Liver (tissue), 8 donors: ENCODE measurements at regions not wholly inside any gene's neighbourhood (a gene's known extent, or its start where the extent isn't known, plus 50 kb on each side); places are given as distances from the start of the nearest gene placed in this dataset.

Source experiments
- DNase-seq: peaks from one replicate; pipeline ENCODE4 v3.0.0-alpha.2; 2017; ENCODE audit warnings: low spot score
- H3K27ac ChIP-seq, 2 donors: one replicate each; pipeline ENCODE4 v1.7.0; 2013; ENCODE audit warnings: inconsistent platforms in 2 of 2, low read length in 2 of 2, control low read depth in 1 of 2, low read depth in 1 of 2, mild to moderate bottlenecking in 1 of 2
- H3K27me3 ChIP-seq, 4 donors: one replicate each; pipeline versions ENCODE4 v1.6.1 to v1.7.0; 2013; ENCODE audit warnings: low read length in 3 of 4, inconsistent platforms in 1 of 4, mild to moderate bottlenecking in 1 of 4, moderate library complexity in 1 of 4; ENCODE audit not compliant: control insufficient read depth in 4 of 4, insufficient read depth in 4 of 4
- H3K36me3 ChIP-seq, 4 donors: one replicate each; pipeline versions ENCODE4 v1.6.1 to v1.7.0; 2013; ENCODE audit warnings: low read length in 3 of 4, mild to moderate bottlenecking in 3 of 4, low read depth in 1 of 4, moderate library complexity in 1 of 4; ENCODE audit not compliant: control insufficient read depth in 4 of 4, insufficient read depth in 3 of 4
- H3K4me1 ChIP-seq, 4 donors: one replicate each; pipeline versions ENCODE4 v1.6.1 to v1.7.0; 2013; ENCODE audit warnings: low read length in 3 of 4, mild to moderate bottlenecking in 3 of 4, moderate library complexity in 1 of 4; ENCODE audit not compliant: control insufficient read depth in 4 of 4, insufficient read depth in 4 of 4
- H3K4me3 ChIP-seq, 3 donors: one replicate each; pipeline versions ENCODE4 v1.6.1 to v1.7.0; 2013; ENCODE audit warnings: low read length in 3 of 3, control low read depth in 1 of 3, low read depth in 1 of 3, mild to moderate bottlenecking in 1 of 3
- H3K9ac ChIP-seq, 2 donors: one replicate each; pipeline ENCODE4 v1.7.0; 2013; ENCODE audit warnings: low read length in 2 of 2, mild to moderate bottlenecking in 2 of 2, moderate library complexity in 2 of 2, control low read depth in 1 of 2, low read depth in 1 of 2
- H3K9me3 ChIP-seq, 4 donors: one replicate each; pipeline versions ENCODE4 v1.6.1 to v1.7.0; 2013; ENCODE audit warnings: low read length in 3 of 4; ENCODE audit not compliant: control insufficient read depth in 4 of 4
- CTCF ChIP-seq: fragments of 150-350 bp; IDR thresholded peaks from 2 replicates; pipeline ENCODE4 v1.5.1; 2017; ENCODE audit warnings: improper control_type of control experiment, low read depth, low read length; ENCODE audit not compliant: missing input control
- EGR1 ChIP-seq, 2 donors: IDR thresholded peaks; 2 replicates each; pipeline ENCODE4 v1.6.1; 2016 to 2018; ENCODE audit warnings: antibody characterized with exemption in 2 of 2, low read depth in 2 of 2
- FOXA1 ChIP-seq: IDR thresholded peaks from 2 replicates; pipeline ENCODE4 v1.6.1; 2016; ENCODE audit warnings: antibody characterized with exemption
- FOXA2 ChIP-seq: IDR thresholded peaks from 2 replicates; pipeline ENCODE4 v1.6.1; 2016; ENCODE audit warnings: antibody characterized with exemption
- GABPA ChIP-seq, 2 donors: IDR thresholded peaks in 1 of 2; conservative IDR thresholded peaks in 1 of 2; 2 replicates each; pipeline ENCODE4 v1.6.1; 2016; ENCODE audit warnings: antibody characterized with exemption in 2 of 2, mild to moderate bottlenecking in 1 of 2, moderate library complexity in 1 of 2
- HNF4A ChIP-seq, 2 donors: conservative IDR thresholded peaks; 2 replicates each; pipeline ENCODE4 v1.6.1; 2016; ENCODE audit warnings: antibody characterized with exemption in 2 of 2, mild to moderate bottlenecking in 2 of 2
- HNF4G ChIP-seq: IDR thresholded peaks from 2 replicates; pipeline ENCODE4 v1.6.1; 2016; ENCODE audit warnings: antibody characterized with exemption
- JUND ChIP-seq, 2 donors: IDR thresholded peaks; 2 replicates each; pipeline ENCODE4 v1.6.1; 2016; ENCODE audit warnings: antibody characterized with exemption in 2 of 2
- MAX ChIP-seq: IDR thresholded peaks from 2 replicates; pipeline ENCODE4 v1.6.1; 2016; ENCODE audit warnings: antibody characterized with exemption
- NR2F2 ChIP-seq: IDR thresholded peaks from 2 replicates; pipeline ENCODE4 v1.6.1; 2016; ENCODE audit warnings: antibody characterized with exemption
- RAD21 ChIP-seq, 2 donors: IDR thresholded peaks; 2 replicates each; pipeline ENCODE4 v1.6.1; 2016; ENCODE audit warnings: antibody characterized with exemption in 2 of 2, mild to moderate bottlenecking in 2 of 2
- REST ChIP-seq: IDR thresholded peaks from 2 replicates; pipeline ENCODE4 v1.6.1; 2016; ENCODE audit warnings: antibody characterized with exemption, mild to moderate bottlenecking
- RXRA ChIP-seq, 2 donors: IDR thresholded peaks; 2 replicates each; pipeline ENCODE4 v1.6.1; 2017 to 2018; ENCODE audit warnings: antibody characterized with exemption in 2 of 2, mild to moderate bottlenecking in 1 of 2
- SP1 ChIP-seq: IDR thresholded peaks from 2 replicates; pipeline ENCODE4 v1.6.1; 2018; ENCODE audit warnings: antibody characterized with exemption, mild to moderate bottlenecking
- TAF1 ChIP-seq: conservative IDR thresholded peaks from 2 replicates; pipeline ENCODE4 v1.6.1; 2016; ENCODE audit warnings: antibody characterized with exemption, mild to moderate bottlenecking
- YY1 ChIP-seq: IDR thresholded peaks from 2 replicates; pipeline ENCODE4 v1.6.1; 2016; ENCODE audit warnings: antibody characterized with exemption, mild to moderate bottlenecking
- ZBTB33 ChIP-seq: IDR thresholded peaks from 2 replicates; pipeline ENCODE4 v1.6.1; 2016; ENCODE audit warnings: antibody characterized with exemption
- WGBS: extraction: QIAGEN DNeasy Blood & Tissue Kit; methylation state at CpG from one replicate; pipeline ENCODE4 v1.1.7; 2013; 5-methylcytosine and 5-hydroxymethylcytosine counted together
- donor health status: healthy.
- donor health status: healthy.
- donor health status: healthy.
- donor health status: healthy.
- donor health status: healthy.

- no peak for DNase-seq
- Histone ChIP-seq H3K36me3 (no peaks in the 10 kb centered on the region), H3K9ac (no peak overlapping the region), H3K4me3 (no peak overlapping the region), H3K4me1 (no peaks in the 10 kb centered on the region), H3K9me3 (no peaks in the 10 kb centered on the region), H3K27me3 (no peaks in the 10 kb centered on the region), H3K27ac (no peak overlapping the region)
- no peak for TF ChIP-seq RXRA (IDR thresholded peaks at IDR 0.05)
- whole genome bisulfite sequencing: 90% methylated on average over 2 of the region's 2 CpGs
These were observed 108.6 kb upstream of the CWC22 start for GRCh38 chr2:180115675-180116074.

- H3K4me1 ChIP-seq: no peaks in the 10 kb centered on the region
- no peaks in the 10 kb centered on the region for H3K9me3 ChIP-seq
- DNase-seq: no peak
- H3K27me3 ChIP-seq: no peaks in the 10 kb centered on the region
- WGBS: 84% methylated on average over 2 of the region's 2 CpGs
- H3K36me3 ChIP-seq: no peaks in the 10 kb centered on the region
- H3K27ac ChIP-seq: no peak overlapping the region
- no peak overlapping the region for H3K4me3 ChIP-seq
- H3K9ac ChIP-seq: no peak overlapping the region
- no peak for TF ChIP-seq GABPA (IDR thresholded peaks at IDR 0.05 in 1 of 2, conservative IDR thresholded peaks at IDR 0.05 in 1 of 2)
- no peak for TF ChIP-seq HNF4G
- no peak for TF ChIP-seq YY1
- no peak for TF ChIP-seq FOXA2
- no peak for TF ChIP-seq RAD21 (IDR thresholded peaks at IDR 0.05)
- no peak for TF ChIP-seq NR2F2
- no peak for TF ChIP-seq MAX
- TF ChIP-seq RXRA (IDR thresholded peaks at IDR 0.05): no peak
- TF ChIP-seq EGR1 (IDR thresholded peaks at IDR 0.05; ENCODE audit: low read depth in 2 of 2): no peak
- no peak for TF ChIP-seq JUND (IDR thresholded peaks at IDR 0.05)
- TF ChIP-seq HNF4A (conservative IDR thresholded peaks at IDR 0.05): no peak
- TF ChIP-seq TAF1: no peak
- no peak for TF ChIP-seq ZBTB33
- no peak for TF ChIP-seq CTCF
- no peak for TF ChIP-seq REST
- TF ChIP-seq FOXA1: no peak
- TF ChIP-seq SP1: no peak
These were observed 108.2 kb upstream of the CWC22 start for GRCh38 chr2:180115269-180115668.
